H1 (cell line): ENCODE measurements at regions not wholly inside any gene's neighbourhood (a gene's known extent, or its start where the extent isn't known, plus 50 kb on each side); places are given as distances from the start of the nearest gene placed in this dataset.

Experiments used
- CTCF ChIA-PET: fragments of 300-600 bp; sonication (Branson Sonifier 250); formaldehyde crosslinking; loops from one replicate; lab custom pipeline; 2021; ENCODE audit not compliant: partially characterized antibody; lab: Charles Lee
- POLR2A ChIA-PET: fragments of 300-600 bp; sonication (Branson Sonifier 250); formaldehyde crosslinking; loops from one replicate; lab custom pipeline; 2021; ENCODE audit warnings: inconsistent platforms; ENCODE audit not compliant: partially characterized antibody; lab: Charles Lee
- DNase-seq, 2 experiments: peaks; one replicate each; pipeline versions ENCODE4 v3.0.0 to v3.0.0-alpha.2; 2010 to 2022; ENCODE audit warnings: low spot score in 2 of 2, low read depth in 1 of 2, mixed read lengths in 1 of 2
- FAIRE-seq: peaks from 2 replicates; lab custom pipeline; 2011; peaks lifted over from hg19 to GRCh38; lab: Jason Lieb, UNC
- H2AFZ ChIP-seq: 2 replicates; pipeline ENCODE4 v1.8.1; 2012; ENCODE audit warnings: low read length, inconsistent platforms
- H2AK5ac ChIP-seq: 2 replicates; pipeline ENCODE4 v1.6.1; 2013; ENCODE audit warnings: low read depth, low read length
- H2BK120ac ChIP-seq: replicated peaks from 2 replicates; pipeline ENCODE3; 2013; ENCODE audit warnings: low read depth, low read length, inconsistent platforms
- H2BK12ac ChIP-seq: 2 replicates; pipeline ENCODE4 v1.6.1; 2013; ENCODE audit warnings: low read depth, low read length
- H2BK15ac ChIP-seq: 2 replicates; pipeline ENCODE4 v1.6.1; 2013; ENCODE audit warnings: low read length
- H2BK20ac ChIP-seq: 2 replicates; pipeline ENCODE4 v1.6.1; 2013; ENCODE audit warnings: low read length
- H2BK5ac ChIP-seq: 2 replicates; pipeline ENCODE4 v1.6.1; 2013; ENCODE audit warnings: low read depth, low read length
- H3K14ac ChIP-seq: 2 replicates; pipeline ENCODE4 v1.6.1; 2013; ENCODE audit warnings: inconsistent platforms; ENCODE audit not compliant: insufficient read length
- H3K18ac ChIP-seq: 2 replicates; pipeline ENCODE4 v1.6.1; 2013; ENCODE audit warnings: low read length; ENCODE audit errors: extremely low read depth
- H3K23ac ChIP-seq: 2 replicates; pipeline ENCODE4 v1.6.1; 2013; ENCODE audit warnings: inconsistent platforms; ENCODE audit not compliant: insufficient read length
- H3K23me2 ChIP-seq: 2 replicates; pipeline ENCODE4 v1.6.1; 2013; ENCODE audit warnings: low read depth, low read length
- H3K27ac ChIP-seq: 2 replicates; pipeline ENCODE4 v1.6.1; 2011; ENCODE audit warnings: low read depth, low read length, inconsistent platforms
- H3K27me3 ChIP-seq, 4 experiments: replicated peaks in 1 of 4; 1 replicate in 1 of 4; 2 replicates in 3 of 4; pipeline versions ENCODE4 v1.6.1 to v1.8.1; 2011 to 2013; ENCODE audit warnings: low read length in 3 of 4, mild to moderate bottlenecking in 3 of 4, inconsistent platforms in 2 of 4, mixed read lengths in 2 of 4, moderate library complexity in 1 of 4; ENCODE audit not compliant: control insufficient read depth in 3 of 4, insufficient read depth in 3 of 4; ENCODE audit errors: extremely low read depth in 1 of 4
- H3K36me3 ChIP-seq, 4 experiments: 2 replicates each; pipeline versions ENCODE4 v1.6.1 to v1.8.1; 2011 to 2013; ENCODE audit warnings: mild to moderate bottlenecking in 4 of 4, low read length in 3 of 4, moderate library complexity in 2 of 4, control low read depth in 1 of 4, inconsistent platforms in 1 of 4; ENCODE audit not compliant: insufficient read depth in 4 of 4, control insufficient read depth in 2 of 4
- H3K4ac ChIP-seq: replicated peaks from 2 replicates; pipeline ENCODE3; 2013; ENCODE audit warnings: low read length, low read depth, mixed read lengths, inconsistent platforms; ENCODE audit not compliant: insufficient read length
- H3K4me1 ChIP-seq, 4 experiments: replicated peaks in 1 of 4; 1 replicate in 1 of 4; 2 replicates in 3 of 4; pipeline versions ENCODE4 v1.6.1 to v1.8.1; 2011 to 2013; ENCODE audit warnings: low read length in 3 of 4, inconsistent platforms in 2 of 4, mixed read lengths in 1 of 4; ENCODE audit not compliant: insufficient read depth in 4 of 4, control insufficient read depth in 3 of 4
- H3K4me2 ChIP-seq, 2 experiments: 2 replicates each; pipeline versions ENCODE4 v1.6.1 to v1.8.1; 2011 to 2013; ENCODE audit warnings: low read depth in 2 of 2, low read length in 2 of 2, control low read depth in 1 of 2, inconsistent platforms in 1 of 2, mild to moderate bottlenecking in 1 of 2; ENCODE audit not compliant: insufficient read depth in 1 of 2
- H3K4me3 ChIP-seq, 4 experiments: fragments of 200-600, 300-600 bp in 1 of 4; sonication (generic), shearing (Covaris generic), sonication (Bioruptor Twin) in 1 of 4; 2 replicates each; pipeline versions ENCODE4 v1.5.1 to v1.8.1; 2011 to 2016; ENCODE audit warnings: low read length in 4 of 4, low read depth in 3 of 4, control low read depth in 2 of 4, inconsistent platforms in 2 of 4, mild to moderate bottlenecking in 2 of 4, mixed read lengths in 1 of 4, moderate library complexity in 1 of 4; ENCODE audit not compliant: insufficient read depth in 2 of 4; ENCODE audit errors: extremely low read depth in 1 of 4
- H3K56ac ChIP-seq: replicated peaks from 2 replicates; pipeline ENCODE3; 2013; ENCODE audit warnings: low read depth, mild to moderate bottlenecking, mixed read lengths, low read length, inconsistent platforms; ENCODE audit not compliant: insufficient read length
- H3K79me1 ChIP-seq: 2 replicates; pipeline ENCODE4 v1.6.1; 2013; ENCODE audit warnings: low read depth, low read length, control low read depth
- H3K79me2 ChIP-seq, 2 experiments: 2 replicates each; pipeline versions ENCODE4 v1.6.1 to v1.8.1; 2012 to 2013; ENCODE audit warnings: low read length in 2 of 2, mild to moderate bottlenecking in 2 of 2, inconsistent platforms in 1 of 2; ENCODE audit not compliant: insufficient read depth in 2 of 2, control insufficient read depth in 1 of 2
- H3K9ac ChIP-seq, 4 experiments: replicated peaks in 1 of 4; 1 replicate in 1 of 4; 2 replicates in 3 of 4; pipeline versions ENCODE4 v1.6.1 to v1.8.1; 2011 to 2013; ENCODE audit warnings: low read depth in 3 of 4, low read length in 3 of 4, control low read depth in 2 of 4, mild to moderate bottlenecking in 2 of 4, moderate library complexity in 2 of 4, inconsistent platforms in 1 of 4; ENCODE audit errors: extremely low read depth in 1 of 4
- H3K9me3 ChIP-seq, 2 experiments: 2 replicates each; pipeline versions ENCODE4 v1.6.1 to v1.8.1; 2012 to 2013; ENCODE audit warnings: mild to moderate bottlenecking in 2 of 2, moderate library complexity in 2 of 2, control low read depth in 1 of 2, inconsistent platforms in 1 of 2, low read depth in 1 of 2, low read length in 1 of 2, mixed read lengths in 1 of 2; ENCODE audit not compliant: insufficient read depth in 2 of 2
- H4K20me1 ChIP-seq, 2 experiments: replicated peaks in 1 of 2; 2 replicates each; pipeline versions ENCODE3 to v1.8.1; 2011 to 2013; ENCODE audit warnings: inconsistent platforms in 2 of 2, low read length in 2 of 2, mild to moderate bottlenecking in 1 of 2; ENCODE audit not compliant: insufficient read depth in 2 of 2, control insufficient read depth in 1 of 2
- H4K5ac ChIP-seq: 2 replicates; pipeline ENCODE4 v1.6.1; 2013; ENCODE audit warnings: low read length, low read depth, mixed read lengths, inconsistent platforms; ENCODE audit not compliant: insufficient read length
- H4K8ac ChIP-seq: 2 replicates; pipeline ENCODE4 v1.8.0; 2013; ENCODE audit warnings: mild to moderate bottlenecking, moderate library complexity, low read length, inconsistent platforms; ENCODE audit not compliant: insufficient read depth; ENCODE audit errors: extremely low read depth
- H4K91ac ChIP-seq: replicated peaks from 2 replicates; pipeline ENCODE3; 2013; ENCODE audit warnings: low read length, mixed read lengths, inconsistent platforms; ENCODE audit not compliant: insufficient read length
- ASH2L ChIP-seq: fragments of 200-600, 300-600 bp; sonication (generic); IDR thresholded peaks from one replicate; pipeline ENCODE4 v1.7.1; 2017; ENCODE audit warnings: low read length
- BCL11A ChIP-seq, 2 experiments: IDR thresholded peaks; one replicate each; pipeline ENCODE4 v1.6.1; 2011; ENCODE audit warnings: low read depth in 2 of 2, low read length in 2 of 2, mild to moderate bottlenecking in 2 of 2
- GABPA ChIP-seq: IDR thresholded peaks from 2 replicates; pipeline ENCODE4 v1.6.1; 2011; ENCODE audit warnings: mild to moderate bottlenecking, low read length, moderate library complexity, borderline replicate concordance; ENCODE audit not compliant: insufficient read depth
- SRF ChIP-seq: IDR thresholded peaks from 2 replicates; pipeline ENCODE4 v1.6.1; 2011; ENCODE audit warnings: mild to moderate bottlenecking, low read depth, low read length, moderate library complexity
- TAF1 ChIP-seq: IDR thresholded peaks from 2 replicates; pipeline ENCODE4 v1.6.1; 2011; ENCODE audit warnings: mild to moderate bottlenecking, low read depth, low read length
- WGBS, 2 experiments: shearing (Covaris generic) in 1 of 2; methylation state at CpG; one replicate each; pipeline versions ENCODE4 v1.1.6 to v1.1.7; 2013 to 2015; ENCODE audit warnings: low lambda C conversion rate in 2 of 2, mixed read lengths in 2 of 2, inconsistent platforms in 1 of 2, low coverage in 1 of 2, missing lambda C conversion rate in 1 of 2; ENCODE audit not compliant: insufficient replicate concordance in 2 of 2, insufficient coverage in 1 of 2, insufficient read length in 1 of 2; ENCODE audit errors: extremely low coverage in 1 of 2, missing lambda C conversion rate in 1 of 2; 5-methylcytosine and 5-hydroxymethylcytosine counted together

GRCh38 chr2:102081606-102082005 is 60.9 kb upstream of the IL1R1 start:
- Histone ChIP-seq H3K79me2 (no peaks in the 10 kb centered on the region), H2BK5ac (no peak overlapping the region), H3K36me3 (no peaks in the 10 kb centered on the region)
- TF ChIP-seq ASH2L (no peak), GABPA (no peak), TAF1 (no peak), SRF (no peak), BCL11A (IDR thresholded peaks at IDR 0.05; ENCODE audit: low read depth in 2 of 2, low read length in 2 of 2) (no peak)
- TF ChIP-seq, all 59 proteins: peak for 0
- H3K79me1 ChIP-seq: no peaks in the 10 kb centered on the region
- H3K4me3 ChIP-seq: no peak overlapping the region
- no peak overlapping the region for H2AK5ac ChIP-seq
- no peaks in the 10 kb centered on the region for H4K20me1 ChIP-seq
- no peak overlapping the region for H3K9ac ChIP-seq
- no peaks in the 10 kb centered on the region for H3K27me3 ChIP-seq
- H3K14ac ChIP-seq: no peak overlapping the region
- H3K4me1 ChIP-seq: no peaks in the 10 kb centered on the region
- no peak overlapping the region for H4K5ac ChIP-seq
- H3K23ac ChIP-seq: no peak overlapping the region
- H2BK20ac ChIP-seq: no peak overlapping the region
- H3K18ac ChIP-seq: no peak overlapping the region
- ChIA-PET CTCF (interaction anchor here (0.6 to 0.9 kb wide), 3 partner anchors 14 to 362 kb away, joined by 3 to 4 read pairs (median 3); no protein-coding TSS in a partner anchor), POLR2A (no interaction called here)
- WGBS, 2 experiments: 96% methylated on average over 5 of the region's 5 CpGs; no CpG with 5 or more reads in 1 of the 2 experiments
- H4K8ac ChIP-seq: no peak overlapping the region
- H2BK120ac ChIP-seq: no peak overlapping the region
- H4K91ac ChIP-seq: no peak overlapping the region
- H3K27ac ChIP-seq: no peak overlapping the region
- H3K4me2 ChIP-seq: no peak overlapping the region
- no peak overlapping the region for H3K4ac ChIP-seq
- DNase-seq (no peak), FAIRE-seq (no peak)
- H2AFZ ChIP-seq: no peak overlapping the region; the same call in 1 of the 2 replicates
- no peaks in the 10 kb centered on the region for H3K23me2 ChIP-seq
- H3K9me3 ChIP-seq: no peaks in the 10 kb centered on the region
- no peak overlapping the region for H2BK15ac ChIP-seq
- no peak overlapping the region for H2BK12ac ChIP-seq
- H3K56ac ChIP-seq: no peak overlapping the region
